K562 (cell line): ENCODE measurements at regions not wholly inside any gene's neighbourhood (a gene's known extent, or its start where the extent isn't known, plus 50 kb on each side); places are given as distances from the start of the nearest gene placed in this dataset.

ENCODE experiments used
- E2F3 ChIP-seq: fragments of 250-450 bp; sonication (Bioruptor Pico); IDR thresholded peaks from 2 replicates; pipeline ENCODE4 v1.4.0; 2020; ENCODE audit warnings: mild to moderate bottlenecking
- HMGN3 ChIP-seq: IDR thresholded peaks from 2 replicates; pipeline ENCODE4 v1.6.1; 2011; ENCODE audit warnings: borderline replicate concordance, low read depth, mild to moderate bottlenecking, mixed read lengths, low read length; ENCODE audit not compliant: insufficient read length; ENCODE audit errors: extremely low read depth
- RAD51 ChIP-seq: fragments of 450-650 bp; IDR thresholded peaks from 2 replicates; pipeline ENCODE4 v1.7.1; 2016; ENCODE audit warnings: low read depth, mild to moderate bottlenecking, borderline replicate concordance
- RBM14 ChIP-seq: fragments of 200-400 bp; formaldehyde crosslinking; IDR thresholded peaks from 2 replicates; pipeline ENCODE4 v1.6.1; 2018; ENCODE audit warnings: low read depth, mild to moderate bottlenecking, low read length, moderate library complexity, borderline replicate concordance; ENCODE audit not compliant: insufficient read depth
- THRAP3 ChIP-seq: fragments of 450-650 bp; IDR thresholded peaks from 2 replicates; pipeline ENCODE4 v1.6.1; 2016; ENCODE audit warnings: mild to moderate bottlenecking, inconsistent platforms, borderline replicate concordance
- ZFP1 ChIP-seq: fragments of 450-650 bp; formaldehyde crosslinking; IDR thresholded peaks from 2 replicates; pipeline ENCODE4 v1.4.0; 2020; ENCODE audit warnings: mild to moderate bottlenecking, mixed read lengths
- ZNF165 ChIP-seq: fragments of 250-450 bp; sonication (Bioruptor Pico); IDR thresholded peaks from 2 replicates; pipeline ENCODE4 v1.4.0; 2020; ENCODE audit warnings: borderline replicate concordance
- ZNF324 ChIP-seq: fragments of 250-450 bp; sonication (Bioruptor Pico); IDR thresholded peaks from 2 replicates; pipeline ENCODE4 v1.4.0; 2020; ENCODE audit warnings: mild to moderate bottlenecking
- ZNF778 ChIP-seq: fragments of 450-650 bp; formaldehyde crosslinking; IDR thresholded peaks from 2 replicates; pipeline ENCODE4 v1.4.0; 2020; ENCODE audit warnings: mild to moderate bottlenecking, moderate library complexity
- ZNF830 ChIP-seq: fragments of 250-450 bp; sonication (Bioruptor Pico); IDR thresholded peaks from 2 replicates; pipeline ENCODE4 v1.5.0; 2021; ENCODE audit warnings: mild to moderate bottlenecking
- TF ChIP-seq, protein P1 (sequence below), 2 experiments: fragments of 450-650 bp; conservative IDR thresholded peaks; 2 replicates each; pipeline ENCODE4 v1.6.1; 2017; ENCODE audit warnings: mild to moderate bottlenecking in 2 of 2, moderate library complexity in 2 of 2
- TF ChIP-seq, protein P2 (sequence below): fragments of 450-650 bp; IDR thresholded peaks from one replicate; pipeline ENCODE4 v1.6.1; 2018; ENCODE audit warnings: mild to moderate bottlenecking, moderate library complexity; ENCODE audit not compliant: partially characterized antibody
- TF ChIP-seq, protein P3 (sequence below): sonication (generic); formaldehyde crosslinking; IDR thresholded peaks from 2 replicates; pipeline ENCODE4 v1.8.0; 2023; ENCODE audit warnings: mild to moderate bottlenecking, missing genetic modification reagents

DNA sequence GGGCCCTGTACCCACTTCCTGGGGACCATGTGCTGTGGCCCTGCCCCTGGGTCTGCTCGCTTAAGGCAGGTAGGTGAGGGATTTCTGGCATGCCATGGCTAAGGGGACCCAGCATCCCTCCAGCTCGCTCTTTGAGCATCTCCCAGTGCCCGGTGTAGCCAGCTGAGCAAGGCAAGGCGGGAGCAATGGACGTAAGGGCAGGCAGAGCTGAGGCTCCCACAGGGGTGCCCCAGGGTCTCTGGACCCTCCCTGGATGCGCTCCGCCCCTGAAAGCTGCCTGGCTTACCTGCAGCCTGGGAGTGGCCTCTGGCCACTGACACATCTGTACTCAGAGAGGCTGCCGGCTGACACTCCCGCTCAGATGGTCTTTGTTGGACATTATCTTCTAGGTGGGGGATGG, 189.9 kb downstream of the IRF8 start (continued):
- TF ChIP-seq HMGN3 (no peak), RBM14 (no peak), RAD51 (no peak), E2F3 (CRISPR knock-in tag) (no peak), THRAP3 (no peak), ZFP1 (CRISPR knock-in tag) (no peak), ZNF778 (CRISPR knock-in tag) (no peak), ZNF165 (CRISPR knock-in tag) (no peak), ZNF830 (CRISPR knock-in tag) (no peak), ZNF324 (CRISPR knock-in tag) (no peak)
- TF ChIP-seq, protein P1, sequence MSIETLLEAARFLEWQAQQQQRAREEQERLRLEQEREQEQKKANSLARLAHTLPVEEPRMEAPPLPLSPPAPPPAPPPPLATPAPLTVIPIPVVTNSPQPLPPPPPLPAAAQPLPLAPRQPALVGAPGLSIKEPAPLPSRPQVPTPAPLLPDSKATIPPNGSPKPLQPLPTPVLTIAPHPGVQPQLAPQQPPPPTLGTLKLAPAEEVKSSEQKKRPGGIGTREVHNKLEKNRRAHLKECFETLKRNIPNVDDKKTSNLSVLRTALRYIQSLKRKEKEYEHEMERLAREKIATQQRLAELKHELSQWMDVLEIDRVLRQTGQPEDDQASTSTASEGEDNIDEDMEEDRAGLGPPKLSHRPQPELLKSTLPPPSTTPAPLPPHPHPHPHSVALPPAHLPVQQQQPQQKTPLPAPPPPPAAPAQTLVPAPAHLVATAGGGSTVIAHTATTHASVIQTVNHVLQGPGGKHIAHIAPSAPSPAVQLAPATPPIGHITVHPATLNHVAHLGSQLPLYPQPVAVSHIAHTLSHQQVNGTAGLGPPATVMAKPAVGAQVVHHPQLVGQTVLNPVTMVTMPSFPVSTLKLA (conservative IDR thresholded peaks at IDR 0.05) = no peak
- TF ChIP-seq, protein P2, sequence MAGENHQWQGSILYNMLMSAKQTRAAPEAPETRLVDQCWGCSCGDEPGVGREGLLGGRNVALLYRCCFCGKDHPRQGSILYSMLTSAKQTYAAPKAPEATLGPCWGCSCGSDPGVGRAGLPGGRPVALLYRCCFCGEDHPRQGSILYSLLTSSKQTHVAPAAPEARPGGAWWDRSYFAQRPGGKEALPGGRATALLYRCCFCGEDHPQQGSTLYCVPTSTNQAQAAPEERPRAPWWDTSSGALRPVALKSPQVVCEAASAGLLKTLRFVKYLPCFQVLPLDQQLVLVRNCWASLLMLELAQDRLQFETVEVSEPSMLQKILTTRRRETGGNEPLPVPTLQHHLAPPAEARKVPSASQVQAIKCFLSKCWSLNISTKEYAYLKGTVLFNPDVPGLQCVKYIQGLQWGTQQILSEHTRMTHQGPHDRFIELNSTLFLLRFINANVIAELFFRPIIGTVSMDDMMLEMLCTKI = no peak
- TF ChIP-seq, protein P3, sequence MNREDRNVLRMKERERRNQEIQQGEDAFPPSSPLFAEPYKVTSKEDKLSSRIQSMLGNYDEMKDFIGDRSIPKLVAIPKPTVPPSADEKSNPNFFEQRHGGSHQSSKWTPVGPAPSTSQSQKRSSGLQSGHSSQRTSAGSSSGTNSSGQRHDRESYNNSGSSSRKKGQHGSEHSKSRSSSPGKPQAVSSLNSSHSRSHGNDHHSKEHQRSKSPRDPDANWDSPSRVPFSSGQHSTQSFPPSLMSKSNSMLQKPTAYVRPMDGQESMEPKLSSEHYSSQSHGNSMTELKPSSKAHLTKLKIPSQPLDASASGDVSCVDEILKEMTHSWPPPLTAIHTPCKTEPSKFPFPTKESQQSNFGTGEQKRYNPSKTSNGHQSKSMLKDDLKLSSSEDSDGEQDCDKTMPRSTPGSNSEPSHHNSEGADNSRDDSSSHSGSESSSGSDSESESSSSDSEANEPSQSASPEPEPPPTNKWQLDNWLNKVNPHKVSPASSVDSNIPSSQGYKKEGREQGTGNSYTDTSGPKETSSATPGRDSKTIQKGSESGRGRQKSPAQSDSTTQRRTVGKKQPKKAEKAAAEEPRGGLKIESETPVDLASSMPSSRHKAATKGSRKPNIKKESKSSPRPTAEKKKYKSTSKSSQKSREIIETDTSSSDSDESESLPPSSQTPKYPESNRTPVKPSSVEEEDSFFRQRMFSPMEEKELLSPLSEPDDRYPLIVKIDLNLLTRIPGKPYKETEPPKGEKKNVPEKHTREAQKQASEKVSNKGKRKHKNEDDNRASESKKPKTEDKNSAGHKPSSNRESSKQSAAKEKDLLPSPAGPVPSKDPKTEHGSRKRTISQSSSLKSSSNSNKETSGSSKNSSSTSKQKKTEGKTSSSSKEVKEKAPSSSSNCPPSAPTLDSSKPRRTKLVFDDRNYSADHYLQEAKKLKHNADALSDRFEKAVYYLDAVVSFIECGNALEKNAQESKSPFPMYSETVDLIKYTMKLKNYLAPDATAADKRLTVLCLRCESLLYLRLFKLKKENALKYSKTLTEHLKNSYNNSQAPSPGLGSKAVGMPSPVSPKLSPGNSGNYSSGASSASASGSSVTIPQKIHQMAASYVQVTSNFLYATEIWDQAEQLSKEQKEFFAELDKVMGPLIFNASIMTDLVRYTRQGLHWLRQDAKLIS (CRISPR knock-in tag) = no peak
